Peyer's patch (tissue), 4 donors: ENCODE measurements at regions not wholly inside any gene's neighbourhood (a gene's known extent, or its start where the extent isn't known, plus 50 kb on each side); places are given as distances from the start of the nearest gene placed in this dataset.
A peak's percentile ranks its signal among the peaks of the same experiment; 100 is the strongest.

ENCODE experiments used
- DNase-seq, 3 donors: peaks; one replicate each; pipeline ENCODE4 v3.0.0-alpha.2; 2017 to 2019
- H3K27ac ChIP-seq, 4 donors: fragments of 200-600 bp; sonication (generic); one replicate each; pipeline ENCODE4 v1.5.1; 2016 to 2019
- H3K27me3 ChIP-seq, 2 donors: fragments of 200-600 bp; sonication (generic); one replicate each; pipeline ENCODE4 v1.5.1; 2019
- H3K36me3 ChIP-seq, 3 donors: fragments of 200-600 bp; sonication (generic); one replicate each; pipeline ENCODE4 v1.5.1; 2016 to 2019
- H3K4me1 ChIP-seq, 4 donors: fragments of 200-600 bp; sonication (generic); one replicate each; pipeline ENCODE4 v1.5.1; 2016 to 2019
- H3K4me3 ChIP-seq, 4 donors: fragments of 200-600 bp; sonication (generic); 1 replicate in 3 of 4; 2 replicates in 1 of 4; pipeline ENCODE4 v1.5.1; 2016 to 2019; ENCODE audit warnings: mild to moderate bottlenecking in 1 of 4
- H3K9me3 ChIP-seq, 4 donors: fragments of 200-600 bp; sonication (generic); one replicate each; pipeline ENCODE4 v1.5.1; 2016 to 2019; ENCODE audit warnings: mild to moderate bottlenecking in 1 of 4
- POLR2A ChIP-seq, 2 donors: fragments of 450-650 bp; IDR thresholded peaks; one replicate each; pipeline ENCODE4 v1.5.1; 2017; ENCODE audit warnings: antibody characterized with exemption in 2 of 2, mild to moderate bottlenecking in 2 of 2, moderate library complexity in 2 of 2
- TF ChIP-seq, protein P1 (sequence below), 6 experiments: fragments of 450-650 bp in 4 of 6; fragments of 200-600 bp in 2 of 6; sonication (generic) in 1 of 6; IDR thresholded peaks; one replicate each; pipeline ENCODE4 v1.5.1; 2017 to 2019; ENCODE audit warnings: antibody characterized with exemption in 6 of 6, mild to moderate bottlenecking in 3 of 6, moderate library complexity in 1 of 6

GRCh38 chr1:22309572-22309971 is 142.1 kb upstream of the ZBTB40 start:
- peak in 1 of 3 donors; percentile 3 for DNase-seq
- Histone ChIP-seq H3K27me3 (no peaks in the 10 kb centered on the region), H3K4me1 (no peaks in the 10 kb centered on the region), H3K27ac (no peak overlapping the region), H3K9me3 (no peaks in the 10 kb centered on the region), H3K36me3 (no peaks in the 10 kb centered on the region), H3K4me3 (no peak overlapping the region)
- no peak for TF ChIP-seq POLR2A (IDR thresholded peaks at IDR 0.05)
- TF ChIP-seq, protein P1, sequence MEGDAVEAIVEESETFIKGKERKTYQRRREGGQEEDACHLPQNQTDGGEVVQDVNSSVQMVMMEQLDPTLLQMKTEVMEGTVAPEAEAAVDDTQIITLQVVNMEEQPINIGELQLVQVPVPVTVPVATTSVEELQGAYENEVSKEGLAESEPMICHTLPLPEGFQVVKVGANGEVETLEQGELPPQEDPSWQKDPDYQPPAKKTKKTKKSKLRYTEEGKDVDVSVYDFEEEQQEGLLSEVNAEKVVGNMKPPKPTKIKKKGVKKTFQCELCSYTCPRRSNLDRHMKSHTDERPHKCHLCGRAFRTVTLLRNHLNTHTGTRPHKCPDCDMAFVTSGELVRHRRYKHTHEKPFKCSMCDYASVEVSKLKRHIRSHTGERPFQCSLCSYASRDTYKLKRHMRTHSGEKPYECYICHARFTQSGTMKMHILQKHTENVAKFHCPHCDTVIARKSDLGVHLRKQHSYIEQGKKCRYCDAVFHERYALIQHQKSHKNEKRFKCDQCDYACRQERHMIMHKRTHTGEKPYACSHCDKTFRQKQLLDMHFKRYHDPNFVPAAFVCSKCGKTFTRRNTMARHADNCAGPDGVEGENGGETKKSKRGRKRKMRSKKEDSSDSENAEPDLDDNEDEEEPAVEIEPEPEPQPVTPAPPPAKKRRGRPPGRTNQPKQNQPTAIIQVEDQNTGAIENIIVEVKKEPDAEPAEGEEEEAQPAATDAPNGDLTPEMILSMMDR (IDR thresholded peaks at IDR 0.05): no peak

- H3K36me3 ChIP-seq: no peaks in the 10 kb centered on the region
- H3K27ac ChIP-seq: no peak overlapping the region
- H3K9me3 ChIP-seq: no peaks in the 10 kb centered on the region
- H3K4me3 ChIP-seq: no peak overlapping the region
- no peaks in the 10 kb centered on the region for H3K4me1 ChIP-seq
- H3K27me3 ChIP-seq: no peaks in the 10 kb centered on the region
- no peak for DNase-seq
- TF ChIP-seq POLR2A (IDR thresholded peaks at IDR 0.05): no peak
- TF ChIP-seq, protein P1 (IDR thresholded peaks at IDR 0.05): no peak
These were observed 140.2 kb upstream of the ZBTB40 start for GRCh38 chr1:22311461-22311860.

DNA sequence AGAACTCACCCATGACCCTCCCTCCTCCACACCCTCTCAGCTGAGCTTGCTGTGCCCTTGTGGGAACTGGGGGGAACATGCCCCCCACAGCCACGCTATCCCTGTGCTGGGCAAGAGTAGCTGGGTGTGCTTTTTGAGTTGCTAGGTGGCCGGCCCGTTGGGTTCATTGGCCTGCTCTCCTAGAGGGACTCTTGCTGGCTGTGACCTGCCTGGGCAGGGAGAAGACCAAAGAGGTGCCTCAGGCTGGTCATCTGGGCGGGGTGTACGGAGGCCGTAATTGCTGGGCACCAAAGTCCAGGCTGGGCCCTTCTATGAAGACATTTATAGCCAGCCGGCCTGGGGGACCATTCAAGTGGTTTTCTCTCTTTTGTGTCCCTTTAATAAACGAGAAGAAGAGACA is 138.3 kb upstream of the ZBTB40 start:
- H3K4me1 ChIP-seq: no peaks in the 10 kb centered on the region
- TF ChIP-seq POLR2A (IDR thresholded peaks at IDR 0.05): no peak
- TF ChIP-seq, protein P1 (IDR thresholded peaks at IDR 0.05): no peak
- no peaks in the 10 kb centered on the region for H3K9me3 ChIP-seq
- H3K36me3 ChIP-seq: no peaks in the 10 kb centered on the region
- H3K27ac ChIP-seq: no peak overlapping the region
- H3K27me3 ChIP-seq: no peaks in the 10 kb centered on the region
- H3K4me3 ChIP-seq: no peak overlapping the region
- no peak for DNase-seq

DNA sequence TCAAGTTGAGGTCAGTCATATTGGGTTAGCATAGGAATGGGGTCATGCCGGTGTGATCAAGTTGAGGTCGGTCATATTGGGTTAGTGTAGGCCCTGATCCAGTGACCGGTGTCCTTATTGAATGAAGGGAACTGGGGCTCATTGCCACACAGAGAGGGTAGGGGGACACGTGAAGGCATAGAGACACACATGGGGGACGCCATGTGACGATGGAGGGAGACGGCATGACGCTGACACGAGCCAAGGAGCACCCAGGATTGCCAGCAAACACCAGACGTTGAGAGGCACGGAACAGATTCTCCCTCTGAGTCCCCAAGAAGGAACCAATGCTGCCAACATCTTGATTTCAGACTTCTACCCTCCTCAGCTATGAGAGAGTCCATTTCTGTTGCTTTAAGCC is 136.9 kb upstream of the ZBTB40 start:
- H3K4me3 ChIP-seq: no peak overlapping the region
- no peaks in the 10 kb centered on the region for H3K4me1 ChIP-seq
- TF ChIP-seq, protein P1 (IDR thresholded peaks at IDR 0.05): no peak
- no peak for TF ChIP-seq POLR2A (IDR thresholded peaks at IDR 0.05)
- H3K9me3 ChIP-seq: no peaks in the 10 kb centered on the region
- H3K27ac ChIP-seq: no peak overlapping the region
- no peak for DNase-seq
- no peaks in the 10 kb centered on the region for H3K27me3 ChIP-seq
- no peaks in the 10 kb centered on the region for H3K36me3 ChIP-seq

DNA sequence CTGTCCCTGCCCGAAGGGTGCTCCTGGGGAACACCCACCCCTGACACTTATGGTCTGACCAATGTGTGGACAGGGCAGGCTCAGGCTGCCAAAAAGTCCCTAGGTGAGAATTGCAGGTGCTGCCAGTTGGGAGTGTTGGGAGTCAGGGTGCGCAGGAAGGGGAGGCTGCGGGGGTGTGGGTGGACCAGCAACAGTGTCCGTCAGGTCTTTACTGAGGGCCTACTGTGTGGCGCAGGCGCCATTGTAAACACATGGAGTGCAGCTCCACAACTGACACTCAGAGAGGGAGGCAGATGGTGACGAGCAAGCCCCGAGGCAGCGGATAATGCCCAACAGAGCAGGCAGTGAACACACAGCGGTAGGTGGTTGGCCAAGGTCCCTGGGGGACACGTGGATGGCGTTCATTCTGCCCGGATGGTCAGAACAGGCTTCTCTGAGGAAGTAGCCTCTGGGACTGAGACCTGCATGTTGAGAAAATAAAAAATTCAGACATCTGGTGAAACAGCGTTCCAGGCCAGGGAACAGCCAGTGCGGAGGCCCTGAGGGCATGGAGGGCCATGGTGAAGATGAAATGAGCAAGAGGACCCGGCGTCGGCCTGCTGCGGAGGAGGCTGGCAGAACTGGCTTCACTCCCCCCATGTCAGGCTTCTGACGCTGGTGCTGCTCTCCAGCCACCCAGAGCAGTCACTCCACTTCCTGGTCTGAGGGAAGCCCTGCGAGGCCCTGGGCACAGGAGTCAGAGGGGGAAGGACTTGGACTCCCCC is 136.2 kb upstream of the ZBTB40 start:
- DNase-seq: no peak
- H3K4me3 ChIP-seq: no peak overlapping the region
- no peaks in the 10 kb centered on the region for H3K36me3 ChIP-seq

More for the DNA sequence above, 136.2 kb upstream of the ZBTB40 start:
- Histone ChIP-seq H3K27me3 (no peaks in the 10 kb centered on the region), H3K4me1 (no peaks in the 10 kb centered on the region), H3K27ac (no peak overlapping the region), H3K9me3 (no peaks in the 10 kb centered on the region)
- TF ChIP-seq, protein P1 (IDR thresholded peaks at IDR 0.05): no peak
- TF ChIP-seq POLR2A (IDR thresholded peaks at IDR 0.05): no peak
